IMR-90 (cell line): ENCODE measurements at regions not wholly inside any gene's neighbourhood (a gene's known extent, or its start where the extent isn't known, plus 50 kb on each side); places are given as distances from the start of the nearest gene placed in this dataset.

Source experiments
- ATAC-seq: fragments of 200-7000 bp; cut with Tn5 transposase; 2 replicates; pipeline ENCODE4 v1.9.1; 2020; ENCODE audit warnings: low read depth, mild to moderate bottlenecking, moderate library complexity
- BruUV-seq: library from RNA; stranded (reverse); fragments of 400-500 nt; replicated peaks from 2 replicates; lab custom pipeline; 2021; lab: Mats Ljungman, UMichigan
- CTCF ChIA-PET: fragments of 300-600 bp; formaldehyde crosslinking; extraction: SDS; loops from one replicate; lab custom pipeline; 2021; ENCODE audit warnings: antibody characterized with exemption; lab: Yijun Ruan, JAX
- POLR2A ChIA-PET: fragments of 300-600 bp; sonication (Branson Sonifier 250); formaldehyde crosslinking; loops from one replicate; lab custom pipeline; 2022; ENCODE audit warnings: antibody characterized with exemption; ENCODE audit not compliant: unreplicated experiment; lab: Charles Lee
- DNase-seq: peaks from one replicate; pipeline ENCODE4 v3.0.0; 2013
- H2AFZ ChIP-seq: replicated peaks from 2 replicates; pipeline ENCODE3; 2013; ENCODE audit warnings: low read length, mild to moderate bottlenecking; ENCODE audit not compliant: poor library complexity
- H2AK5ac ChIP-seq: 2 replicates; pipeline ENCODE4 v1.6.1; 2013; ENCODE audit warnings: low read depth, low read length, inconsistent platforms
- H2AK9ac ChIP-seq: replicated peaks from 2 replicates; pipeline ENCODE3; 2013; ENCODE audit warnings: mild to moderate bottlenecking, low read depth, low read length, moderate library complexity; ENCODE audit not compliant: poor library complexity
- H2BK120ac ChIP-seq: 2 replicates; pipeline ENCODE4 v1.6.1; 2013; ENCODE audit warnings: low read depth, low read length, inconsistent platforms
- H2BK15ac ChIP-seq: 3 replicates; pipeline ENCODE4 v1.6.1; 2013; ENCODE audit warnings: low read depth, low read length, inconsistent platforms
- H2BK20ac ChIP-seq: 2 replicates; pipeline ENCODE4 v1.6.1; 2013; ENCODE audit warnings: low read depth, mild to moderate bottlenecking, inconsistent platforms, low read length, moderate library complexity
- H2BK5ac ChIP-seq: 2 replicates; pipeline ENCODE4 v1.6.1; 2013; ENCODE audit warnings: mild to moderate bottlenecking, low read depth, low read length, inconsistent platforms; ENCODE audit not compliant: poor library complexity, severe bottlenecking
- H3K14ac ChIP-seq: replicated peaks from 2 replicates; pipeline ENCODE4 v1.6.1; 2013; ENCODE audit warnings: low read depth, low read length, inconsistent platforms
- H3K18ac ChIP-seq: 2 replicates; pipeline ENCODE4 v1.6.1; 2013; ENCODE audit warnings: low read depth, low read length, control low read depth
- H3K23ac ChIP-seq: 2 replicates; pipeline ENCODE4 v1.6.1; 2013; ENCODE audit warnings: low read depth, low read length, inconsistent platforms
- H3K27ac ChIP-seq: 2 replicates; pipeline ENCODE4 v1.5.1; 2013; ENCODE audit warnings: mild to moderate bottlenecking, control low read depth, low read length; ENCODE audit not compliant: insufficient read depth
- H3K27me3 ChIP-seq: 2 replicates; pipeline ENCODE4 v1.6.1; 2013; ENCODE audit warnings: low read length; ENCODE audit not compliant: control insufficient read depth, insufficient read depth
- H3K36me3 ChIP-seq: 2 replicates; pipeline ENCODE4 v1.6.1; 2013; ENCODE audit warnings: low read length, mixed read lengths; ENCODE audit not compliant: control insufficient read depth, insufficient read depth
- H3K4ac ChIP-seq: 2 replicates; pipeline ENCODE4 v1.6.1; 2013; ENCODE audit warnings: low read depth, low read length, inconsistent platforms
- H3K4me1 ChIP-seq: 2 replicates; pipeline ENCODE4 v1.6.1; 2013; ENCODE audit warnings: low read length, mixed read lengths; ENCODE audit not compliant: control insufficient read depth, insufficient read depth
- H3K4me2 ChIP-seq: 2 replicates; pipeline ENCODE4 v1.6.1; 2013; ENCODE audit warnings: low read depth, mild to moderate bottlenecking, control low read depth, low read length, moderate library complexity
- H3K4me3 ChIP-seq: 2 replicates; pipeline ENCODE4 v1.5.1; 2013; ENCODE audit warnings: low read depth, mild to moderate bottlenecking, control low read depth, low read length, moderate library complexity; ENCODE audit not compliant: insufficient read depth
- H3K56ac ChIP-seq: 2 replicates; pipeline ENCODE4 v1.6.1; 2013; ENCODE audit warnings: low read length, inconsistent platforms; ENCODE audit not compliant: insufficient read depth; ENCODE audit errors: extremely low read depth
- H3K79me1 ChIP-seq, 2 experiments: 2 replicates each; pipeline ENCODE4 v1.6.1; 2013; ENCODE audit warnings: low read length in 2 of 2, inconsistent platforms in 1 of 2, low read depth in 1 of 2
- H3K9ac ChIP-seq: 2 replicates; pipeline ENCODE4 v1.6.1; 2013; ENCODE audit warnings: low read depth, low read length, control low read depth
- H3K9me1 ChIP-seq: 2 replicates; pipeline ENCODE4 v1.6.1; 2013; ENCODE audit warnings: low read length, inconsistent platforms; ENCODE audit not compliant: insufficient read depth
- H3K9me3 ChIP-seq: 2 replicates; pipeline ENCODE4 v1.6.1; 2013; ENCODE audit warnings: low read length; ENCODE audit not compliant: control insufficient read depth, insufficient read depth
- H4K20me1 ChIP-seq: 2 replicates; pipeline ENCODE4 v1.6.1; 2013; ENCODE audit warnings: low read length, inconsistent platforms; ENCODE audit not compliant: insufficient read depth
- H4K5ac ChIP-seq: 2 replicates; pipeline ENCODE4 v1.6.1; 2013; ENCODE audit warnings: mild to moderate bottlenecking, low read depth, low read length, control low read depth
- H4K8ac ChIP-seq, 2 experiments: 2 replicates each; pipeline ENCODE4 v1.6.1; 2013; ENCODE audit warnings: low read depth in 2 of 2, low read length in 2 of 2, control low read depth in 1 of 2, inconsistent platforms in 1 of 2
- H4K91ac ChIP-seq: 2 replicates; pipeline ENCODE4 v1.6.1; 2013; ENCODE audit warnings: low read depth, low read length, inconsistent platforms; ENCODE audit not compliant: insufficient read depth
- CEBPB ChIP-seq: IDR thresholded peaks from 2 replicates; pipeline ENCODE4 v1.6.1; 2012; ENCODE audit warnings: low read depth, low read length, improper control_type of control experiment
- CHD1 ChIP-seq: IDR thresholded peaks from 2 replicates; pipeline ENCODE4 v1.6.1; 2012; ENCODE audit warnings: low read depth, low read length, improper control_type of control experiment
- FOS ChIP-seq: fragments of 150-350 bp; IDR thresholded peaks from 2 replicates; pipeline ENCODE4 v1.6.1; 2016; ENCODE audit warnings: low read depth, low read length
- MAFK ChIP-seq: IDR thresholded peaks from 2 replicates; pipeline ENCODE4 v1.6.1; 2012; ENCODE audit warnings: low read depth, low read length, improper control_type of control experiment
- MAZ ChIP-seq: IDR thresholded peaks from 2 replicates; pipeline ENCODE4 v1.6.1; 2012; ENCODE audit warnings: low read depth, mild to moderate bottlenecking, low read length, improper control_type of control experiment, moderate library complexity, borderline replicate concordance
- POLR2A ChIP-seq: IDR thresholded peaks from 2 replicates; pipeline ENCODE4 v1.6.1; 2012; ENCODE audit warnings: mild to moderate bottlenecking, low read depth, low read length
- RAD21 ChIP-seq: IDR thresholded peaks from 2 replicates; pipeline ENCODE4 v1.6.1; 2012; ENCODE audit warnings: low read length, improper control_type of control experiment
- RCOR1 ChIP-seq: IDR thresholded peaks from 2 replicates; pipeline ENCODE4 v1.6.1; 2012; ENCODE audit warnings: mild to moderate bottlenecking, low read length, improper control_type of control experiment; ENCODE audit not compliant: insufficient replicate concordance
- SMC3 ChIP-seq: fragments of 150-350 bp; IDR thresholded peaks from 2 replicates; pipeline ENCODE4 v1.6.1; 2016; ENCODE audit warnings: low read depth, mild to moderate bottlenecking, antibody characterized with exemption, low read length, moderate library complexity
- WGBS, 2 experiments: methylation state at CpG; one replicate each; pipeline versions ENCODE4 v1.1.5 to v1.1.7; 2013; ENCODE audit warnings: missing lambda C conversion rate in 2 of 2; ENCODE audit not compliant: insufficient read length in 1 of 2; ENCODE audit errors: extremely low coverage in 2 of 2; 5-methylcytosine and 5-hydroxymethylcytosine counted together
- dilution Hi-C: fragments of 300-500 bp; cut with HindIII; formaldehyde crosslinking; loops from one replicate; pipeline ENCODE4 v1.14.3; 2018; ENCODE audit warnings: low sequenced_read_pairs; ENCODE audit not compliant: unreplicated experiment
- in situ Hi-C: fragments of 300-500 bp; cut with MboI; formaldehyde crosslinking; loops from 3 replicates; pipeline ENCODE4 v1.14.3; 2019; ENCODE audit warnings: low sequenced_read_pairs, inconsistent platforms, mixed read lengths
- intact Hi-C: fragments of 100-400 bp; cut with micrococcal nuclease; formaldehyde crosslinking; loops from 2 replicates; pipeline ENCODE4 v1.10.0; 2022
- TF ChIP-seq, protein P1 (sequence below): fragments of 150-350 bp; IDR thresholded peaks from 2 replicates; pipeline ENCODE4 v1.6.1; 2016; ENCODE audit warnings: low read depth, mild to moderate bottlenecking, low read length, moderate library complexity, borderline replicate concordance
- TF ChIP-seq, protein P2 (sequence below): fragments of 150-350 bp; IDR thresholded peaks from 2 replicates; pipeline ENCODE4 v1.6.1; 2017; ENCODE audit warnings: mild to moderate bottlenecking, antibody characterized with exemption, low read length, low read depth
- TF ChIP-seq, protein P3 (sequence below): conservative IDR thresholded peaks from 2 replicates; pipeline ENCODE4 v1.5.1; 2012; ENCODE audit warnings: mild to moderate bottlenecking, low read depth, low read length, improper control_type of control experiment

DNA sequence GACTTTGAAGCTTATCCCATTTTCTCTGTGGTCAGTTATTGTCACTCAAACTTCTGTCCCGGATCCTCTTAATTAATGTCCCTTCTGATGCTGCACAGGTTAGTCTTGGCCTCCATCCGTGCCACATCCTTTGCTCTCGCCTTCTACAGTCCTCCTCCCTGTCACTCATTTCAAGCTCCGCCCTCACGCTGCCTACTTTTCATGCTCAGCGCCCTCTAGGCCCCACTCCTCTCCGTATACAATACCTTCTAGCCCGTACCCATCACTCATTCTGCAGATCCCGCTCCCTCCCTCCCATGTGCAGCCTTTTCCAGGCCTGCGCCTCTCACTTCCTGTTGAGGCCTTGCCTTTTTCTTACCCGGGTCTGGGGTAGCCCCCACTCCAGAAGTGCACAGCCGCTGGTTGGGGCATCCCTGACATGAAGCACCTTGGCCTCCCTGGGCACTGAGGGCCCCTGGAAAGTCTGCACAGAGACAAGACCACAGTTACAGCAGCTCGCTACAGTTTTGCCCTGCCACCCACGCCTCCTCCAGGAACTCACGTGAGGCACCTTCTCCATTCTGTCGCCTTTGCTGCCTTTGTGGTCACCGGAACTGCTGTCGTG, 88.5 kb upstream of the SLC25A48 start:
- Histone ChIP-seq H3K56ac (no peak overlapping the region), H2BK120ac (no peak overlapping the region), H2AFZ (no peak overlapping the region), H4K5ac (no peak overlapping the region), H4K8ac (no peak overlapping the region), H3K9me3 (no peaks in the 10 kb centered on the region; the same call in 1 of the 2 replicates), H3K14ac (no peak overlapping the region), H3K4me1 (no peaks in the 10 kb centered on the region), H2BK5ac (no peak overlapping the region), H3K4me3 (no peak overlapping the region), H3K27me3 (no peaks in the 10 kb centered on the region), H3K4me2 (no peak overlapping the region), H3K23ac (no peak overlapping the region), H3K4ac (no peak overlapping the region), H3K9ac (no peak overlapping the region), H3K79me1 (no peaks in the 10 kb centered on the region), H4K91ac (no peak overlapping the region), H2BK20ac (no peak overlapping the region), H3K9me1 (no peaks in the 10 kb centered on the region), H3K36me3 (no peaks in the 10 kb centered on the region), H4K20me1 (no peaks in the 10 kb centered on the region), H2BK15ac (no peak overlapping the region), H3K27ac (no peak overlapping the region), H2AK9ac (no peak overlapping the region), H2AK5ac (no peak overlapping the region), H3K18ac (no peak overlapping the region)
- POLR2A ChIA-PET = no interaction called here
- DNase-seq = no peak
- TF ChIP-seq MAZ = no peak
- TF ChIP-seq SMC3 = no peak
- no peak for TF ChIP-seq FOS
- no peak for TF ChIP-seq CEBPB
- TF ChIP-seq, protein P1, sequence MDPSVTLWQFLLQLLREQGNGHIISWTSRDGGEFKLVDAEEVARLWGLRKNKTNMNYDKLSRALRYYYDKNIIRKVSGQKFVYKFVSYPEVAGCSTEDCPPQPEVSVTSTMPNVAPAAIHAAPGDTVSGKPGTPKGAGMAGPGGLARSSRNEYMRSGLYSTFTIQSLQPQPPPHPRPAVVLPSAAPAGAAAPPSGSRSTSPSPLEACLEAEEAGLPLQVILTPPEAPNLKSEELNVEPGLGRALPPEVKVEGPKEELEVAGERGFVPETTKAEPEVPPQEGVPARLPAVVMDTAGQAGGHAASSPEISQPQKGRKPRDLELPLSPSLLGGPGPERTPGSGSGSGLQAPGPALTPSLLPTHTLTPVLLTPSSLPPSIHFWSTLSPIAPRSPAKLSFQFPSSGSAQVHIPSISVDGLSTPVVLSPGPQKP = no peak
- no peak for TF ChIP-seq RAD21
- TF ChIP-seq, protein P2, sequence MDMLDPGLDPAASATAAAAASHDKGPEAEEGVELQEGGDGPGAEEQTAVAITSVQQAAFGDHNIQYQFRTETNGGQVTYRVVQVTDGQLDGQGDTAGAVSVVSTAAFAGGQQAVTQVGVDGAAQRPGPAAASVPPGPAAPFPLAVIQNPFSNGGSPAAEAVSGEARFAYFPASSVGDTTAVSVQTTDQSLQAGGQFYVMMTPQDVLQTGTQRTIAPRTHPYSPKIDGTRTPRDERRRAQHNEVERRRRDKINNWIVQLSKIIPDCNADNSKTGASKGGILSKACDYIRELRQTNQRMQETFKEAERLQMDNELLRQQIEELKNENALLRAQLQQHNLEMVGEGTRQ = no peak
- TF ChIP-seq RCOR1 = no peak
- no peak for TF ChIP-seq MAFK
- TF ChIP-seq CHD1 = no peak
- no peak for TF ChIP-seq POLR2A
- TF ChIP-seq, protein P3, sequence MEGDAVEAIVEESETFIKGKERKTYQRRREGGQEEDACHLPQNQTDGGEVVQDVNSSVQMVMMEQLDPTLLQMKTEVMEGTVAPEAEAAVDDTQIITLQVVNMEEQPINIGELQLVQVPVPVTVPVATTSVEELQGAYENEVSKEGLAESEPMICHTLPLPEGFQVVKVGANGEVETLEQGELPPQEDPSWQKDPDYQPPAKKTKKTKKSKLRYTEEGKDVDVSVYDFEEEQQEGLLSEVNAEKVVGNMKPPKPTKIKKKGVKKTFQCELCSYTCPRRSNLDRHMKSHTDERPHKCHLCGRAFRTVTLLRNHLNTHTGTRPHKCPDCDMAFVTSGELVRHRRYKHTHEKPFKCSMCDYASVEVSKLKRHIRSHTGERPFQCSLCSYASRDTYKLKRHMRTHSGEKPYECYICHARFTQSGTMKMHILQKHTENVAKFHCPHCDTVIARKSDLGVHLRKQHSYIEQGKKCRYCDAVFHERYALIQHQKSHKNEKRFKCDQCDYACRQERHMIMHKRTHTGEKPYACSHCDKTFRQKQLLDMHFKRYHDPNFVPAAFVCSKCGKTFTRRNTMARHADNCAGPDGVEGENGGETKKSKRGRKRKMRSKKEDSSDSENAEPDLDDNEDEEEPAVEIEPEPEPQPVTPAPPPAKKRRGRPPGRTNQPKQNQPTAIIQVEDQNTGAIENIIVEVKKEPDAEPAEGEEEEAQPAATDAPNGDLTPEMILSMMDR = no peak
- no peak for ATAC-seq
- in situ Hi-C loops (no loop called here), dilution Hi-C loops (no loop called here), intact Hi-C loops (no loop called here)
- WGBS, 2 experiments = 70% methylated on average over 15 of the region's 18 CpGs; no CpG with 5 or more reads in 1 of the 2 experiments
- CTCF ChIA-PET = no interaction called here
- no TSS peak for BruUV-seq
